ENCODE measurements at regions not wholly inside any gene's neighbourhood (a gene's known extent, or its start where the extent isn't known, plus 50 kb on each side); places are given as distances from the start of the nearest gene placed in this dataset.

- no peak for TF ChIP-seq RAD21 (IDR thresholded peaks at IDR 0.05; ENCODE audit: low read depth)
- TF ChIP-seq TCF12 (IDR thresholded peaks at IDR 0.05; ENCODE audit: low read depth): no peak
- TF ChIP-seq CEBPB (IDR thresholded peaks at IDR 0.05): no peak
- no peak for TF ChIP-seq CREB1 (IDR thresholded peaks at IDR 0.05; ENCODE audit: low read depth)
- no peak for TF ChIP-seq USF1 (IDR thresholded peaks at IDR 0.05)
- TF ChIP-seq EP300 (IDR thresholded peaks at IDR 0.05; ENCODE audit: borderline replicate concordance): no peak
- TF ChIP-seq, protein P1, sequence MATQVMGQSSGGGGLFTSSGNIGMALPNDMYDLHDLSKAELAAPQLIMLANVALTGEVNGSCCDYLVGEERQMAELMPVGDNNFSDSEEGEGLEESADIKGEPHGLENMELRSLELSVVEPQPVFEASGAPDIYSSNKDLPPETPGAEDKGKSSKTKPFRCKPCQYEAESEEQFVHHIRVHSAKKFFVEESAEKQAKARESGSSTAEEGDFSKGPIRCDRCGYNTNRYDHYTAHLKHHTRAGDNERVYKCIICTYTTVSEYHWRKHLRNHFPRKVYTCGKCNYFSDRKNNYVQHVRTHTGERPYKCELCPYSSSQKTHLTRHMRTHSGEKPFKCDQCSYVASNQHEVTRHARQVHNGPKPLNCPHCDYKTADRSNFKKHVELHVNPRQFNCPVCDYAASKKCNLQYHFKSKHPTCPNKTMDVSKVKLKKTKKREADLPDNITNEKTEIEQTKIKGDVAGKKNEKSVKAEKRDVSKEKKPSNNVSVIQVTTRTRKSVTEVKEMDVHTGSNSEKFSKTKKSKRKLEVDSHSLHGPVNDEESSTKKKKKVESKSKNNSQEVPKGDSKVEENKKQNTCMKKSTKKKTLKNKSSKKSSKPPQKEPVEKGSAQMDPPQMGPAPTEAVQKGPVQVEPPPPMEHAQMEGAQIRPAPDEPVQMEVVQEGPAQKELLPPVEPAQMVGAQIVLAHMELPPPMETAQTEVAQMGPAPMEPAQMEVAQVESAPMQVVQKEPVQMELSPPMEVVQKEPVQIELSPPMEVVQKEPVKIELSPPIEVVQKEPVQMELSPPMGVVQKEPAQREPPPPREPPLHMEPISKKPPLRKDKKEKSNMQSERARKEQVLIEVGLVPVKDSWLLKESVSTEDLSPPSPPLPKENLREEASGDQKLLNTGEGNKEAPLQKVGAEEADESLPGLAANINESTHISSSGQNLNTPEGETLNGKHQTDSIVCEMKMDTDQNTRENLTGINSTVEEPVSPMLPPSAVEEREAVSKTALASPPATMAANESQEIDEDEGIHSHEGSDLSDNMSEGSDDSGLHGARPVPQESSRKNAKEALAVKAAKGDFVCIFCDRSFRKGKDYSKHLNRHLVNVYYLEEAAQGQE (IDR thresholded peaks at IDR 0.05; ENCODE audit: low read depth): no peak
- no peak for TF ChIP-seq NFIC (IDR thresholded peaks at IDR 0.05)
- TF ChIP-seq TAF1 (IDR thresholded peaks at IDR 0.05; ENCODE audit: low read depth): no peak
- TF ChIP-seq, protein P2, sequence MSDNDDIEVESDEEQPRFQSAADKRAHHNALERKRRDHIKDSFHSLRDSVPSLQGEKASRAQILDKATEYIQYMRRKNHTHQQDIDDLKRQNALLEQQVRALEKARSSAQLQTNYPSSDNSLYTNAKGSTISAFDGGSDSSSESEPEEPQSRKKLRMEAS (IDR thresholded peaks at IDR 0.05): no peak
- TF ChIP-seq YY1 (IDR thresholded peaks at IDR 0.05; ENCODE audit: low read depth): no peak
- TF ChIP-seq FOXM1 (IDR thresholded peaks at IDR 0.05; ENCODE audit: borderline replicate concordance, low read depth): no peak
Measured at GRCh38 chr2:83844490-83844889, 614.6 kb downstream of the SUCLG1 start.
